OCI-LY1 (cell line): ENCODE measurements at regions not wholly inside any gene's neighbourhood (a gene's known extent, or its start where the extent isn't known, plus 50 kb on each side); places are given as distances from the start of the nearest gene placed in this dataset.

ENCODE experiments used
- H2AFZ ChIP-seq: fragments of 200-600 bp; sonication (generic), shearing (Covaris generic); 2 replicates; pipeline ENCODE4 v1.6.0; 2014; ENCODE audit warnings: antibody characterized with exemption, mild to moderate bottlenecking, low read length
- H3F3A ChIP-seq: fragments of 200-600 bp; sonication (generic), shearing (Covaris generic); 2 replicates; pipeline ENCODE4 v1.6.0; 2014; ENCODE audit warnings: mild to moderate bottlenecking, antibody characterized with exemption, low read length, moderate library complexity; ENCODE audit not compliant: insufficient read depth
- H3K27ac ChIP-seq: fragments of 200-600 bp; sonication (generic); 2 replicates; pipeline ENCODE4 v1.5.1; 2014; ENCODE audit warnings: low read length, mixed run types, mild to moderate bottlenecking, low read depth; ENCODE audit not compliant: poor library complexity, severe bottlenecking
- H3K27me3 ChIP-seq: fragments of 200-600 bp; sonication (generic); 2 replicates; pipeline ENCODE4 v1.6.0; 2014; ENCODE audit warnings: antibody characterized with exemption, mild to moderate bottlenecking, low read length, moderate library complexity; ENCODE audit not compliant: insufficient read depth
- H3K36me3 ChIP-seq: fragments of 200-600 bp; sonication (generic); 2 replicates; pipeline ENCODE4 v1.6.1; 2014; ENCODE audit warnings: mild to moderate bottlenecking, antibody characterized with exemption, low read length, moderate library complexity, mixed read lengths; ENCODE audit not compliant: insufficient read depth
- H3K4me1 ChIP-seq: fragments of 200-600 bp; sonication (generic); 2 replicates; pipeline ENCODE4 v1.5.1; 2014; ENCODE audit warnings: mild to moderate bottlenecking, low read length, moderate library complexity; ENCODE audit not compliant: insufficient read depth, severe bottlenecking
- H3K4me2 ChIP-seq: fragments of 200-600 bp; sonication (generic), shearing (Covaris generic); 2 replicates; pipeline ENCODE4 v1.6.1; 2014; ENCODE audit warnings: low read length
- H3K4me3 ChIP-seq: fragments of 200-600 bp; sonication (generic); 2 replicates; pipeline ENCODE4 v1.5.1; 2014; ENCODE audit warnings: low read length, low read depth, mild to moderate bottlenecking, mixed read lengths; ENCODE audit not compliant: poor library complexity, severe bottlenecking
- H3K79me2 ChIP-seq: fragments of 200-600 bp; shearing (Covaris generic); 2 replicates; pipeline ENCODE4 v1.6.1; 2016; ENCODE audit warnings: mixed run types, low read length, mixed read lengths; ENCODE audit not compliant: insufficient read depth
- H3K9ac ChIP-seq: fragments of 200-600 bp; sonication (generic), shearing (Covaris generic); 2 replicates; pipeline ENCODE4 v1.6.1; 2014; ENCODE audit warnings: mild to moderate bottlenecking, low read length, mixed read lengths
- H3K9me2 ChIP-seq: fragments of 200-600 bp; sonication (generic), shearing (Covaris generic); 2 replicates; pipeline ENCODE4 v1.6.1; 2014; ENCODE audit warnings: low read depth, mild to moderate bottlenecking, low read length, mixed read lengths
- H3K9me3 ChIP-seq: fragments of 200-600 bp; shearing (Covaris generic); 2 replicates; pipeline ENCODE4 v1.6.1; 2014; ENCODE audit warnings: low read length, mixed read lengths
- H4K20me1 ChIP-seq: fragments of 200-600 bp; sonication (generic), shearing (Covaris generic); 2 replicates; pipeline ENCODE4 v1.6.0; 2016; ENCODE audit warnings: mild to moderate bottlenecking, low read length; ENCODE audit not compliant: insufficient read depth
- EZH2 ChIP-seq: fragments of 200-600 bp; sonication (generic), shearing (Covaris generic); IDR thresholded peaks from 2 replicates; pipeline ENCODE4 v1.8.0; 2017; ENCODE audit warnings: borderline replicate concordance, mixed run types, mild to moderate bottlenecking, antibody characterized with exemption, low read length, moderate library complexity, mixed read lengths
- TF ChIP-seq, protein P1 (sequence below): fragments of 200-600 bp; sonication (generic), shearing (Covaris generic); IDR thresholded peaks from 2 replicates; pipeline ENCODE4 v1.5.1; 2017; ENCODE audit warnings: mild to moderate bottlenecking, antibody characterized with exemption, low read length, moderate library complexity, mixed read lengths

- H3K9me2 ChIP-seq = no peaks in the 10 kb centered on the region
- no peak for TF ChIP-seq EZH2
- TF ChIP-seq, protein P1, sequence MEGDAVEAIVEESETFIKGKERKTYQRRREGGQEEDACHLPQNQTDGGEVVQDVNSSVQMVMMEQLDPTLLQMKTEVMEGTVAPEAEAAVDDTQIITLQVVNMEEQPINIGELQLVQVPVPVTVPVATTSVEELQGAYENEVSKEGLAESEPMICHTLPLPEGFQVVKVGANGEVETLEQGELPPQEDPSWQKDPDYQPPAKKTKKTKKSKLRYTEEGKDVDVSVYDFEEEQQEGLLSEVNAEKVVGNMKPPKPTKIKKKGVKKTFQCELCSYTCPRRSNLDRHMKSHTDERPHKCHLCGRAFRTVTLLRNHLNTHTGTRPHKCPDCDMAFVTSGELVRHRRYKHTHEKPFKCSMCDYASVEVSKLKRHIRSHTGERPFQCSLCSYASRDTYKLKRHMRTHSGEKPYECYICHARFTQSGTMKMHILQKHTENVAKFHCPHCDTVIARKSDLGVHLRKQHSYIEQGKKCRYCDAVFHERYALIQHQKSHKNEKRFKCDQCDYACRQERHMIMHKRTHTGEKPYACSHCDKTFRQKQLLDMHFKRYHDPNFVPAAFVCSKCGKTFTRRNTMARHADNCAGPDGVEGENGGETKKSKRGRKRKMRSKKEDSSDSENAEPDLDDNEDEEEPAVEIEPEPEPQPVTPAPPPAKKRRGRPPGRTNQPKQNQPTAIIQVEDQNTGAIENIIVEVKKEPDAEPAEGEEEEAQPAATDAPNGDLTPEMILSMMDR = no peak
- no peaks in the 10 kb centered on the region for H3K9me3 ChIP-seq
- H3K4me1 ChIP-seq = peaks cover 63% of the 10 kb centered on the region
- H3K27ac ChIP-seq = peak overlapping the region; percentile 86
- no peaks in the 10 kb centered on the region for H3K36me3 ChIP-seq
- H3K9ac ChIP-seq = 0 out of 2 replicates have a peak overlapping the region, but pooled peaks have one; percentile 21
- H2AFZ ChIP-seq = no peak overlapping the region
- peaks cover 5% of the 10 kb centered on the region; the same call in 1 of the 2 replicates for H3F3A ChIP-seq
- peak overlapping the region; percentile 66 for H3K4me2 ChIP-seq
- H3K79me2 ChIP-seq = no peaks in the 10 kb centered on the region
- no peak overlapping the region for H3K4me3 ChIP-seq
- H3K27me3 ChIP-seq = no peaks in the 10 kb centered on the region
- H4K20me1 ChIP-seq = no peaks in the 10 kb centered on the region
Observed at GRCh38 chr14:62079038-62079437, 316.8 kb downstream of the SNAPC1 start.

DNA sequence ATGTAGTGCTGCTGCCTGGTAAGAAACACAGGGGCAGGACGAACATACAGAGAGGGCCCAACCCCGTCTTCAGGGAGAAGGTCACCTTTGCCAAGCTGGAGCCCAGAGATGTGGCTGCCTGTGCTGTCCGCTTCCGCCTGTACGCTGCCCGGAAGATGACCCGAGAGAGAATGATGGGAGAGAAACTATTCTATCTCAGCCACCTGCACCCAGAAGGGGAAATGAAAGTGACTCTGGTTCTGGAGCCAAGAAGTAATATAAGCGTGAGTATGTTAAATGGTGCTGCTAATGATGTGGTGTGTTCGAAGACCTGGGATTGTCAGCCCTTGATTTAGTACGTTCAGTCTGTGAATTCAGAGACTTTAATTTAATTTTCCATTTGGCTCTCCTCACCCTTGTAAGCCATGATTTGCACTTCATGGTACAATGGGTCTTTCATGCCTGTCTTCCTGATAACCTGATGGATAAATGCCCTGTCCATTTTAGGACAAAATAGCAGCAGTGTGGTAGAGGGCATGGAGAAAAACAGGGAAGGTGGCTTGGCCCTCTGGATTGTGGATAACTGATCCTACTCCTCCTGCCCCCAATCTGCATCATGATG, 318.9 kb downstream of the SNAPC1 start:
- Histone ChIP-seq H3K27me3 (no peaks in the 10 kb centered on the region), H3F3A (peaks cover 5% of the 10 kb centered on the region; the same call in 1 of the 2 replicates), H2AFZ (peak overlapping the region; percentile 35), H3K36me3 (no peaks in the 10 kb centered on the region), H3K79me2 (no peaks in the 10 kb centered on the region), H3K27ac (peak overlapping the region; percentile 86), H3K9ac (peak overlapping the region; percentile 53), H3K4me1 (peaks cover 63% of the 10 kb centered on the region), H3K9me3 (no peaks in the 10 kb centered on the region), H4K20me1 (no peaks in the 10 kb centered on the region), H3K4me2 (peak overlapping the region; percentile 66), H3K9me2 (no peaks in the 10 kb centered on the region), H3K4me3 (peak overlapping the region; percentile 49)
- TF ChIP-seq, protein P1 = no peak
- no peak for TF ChIP-seq EZH2

DNA sequence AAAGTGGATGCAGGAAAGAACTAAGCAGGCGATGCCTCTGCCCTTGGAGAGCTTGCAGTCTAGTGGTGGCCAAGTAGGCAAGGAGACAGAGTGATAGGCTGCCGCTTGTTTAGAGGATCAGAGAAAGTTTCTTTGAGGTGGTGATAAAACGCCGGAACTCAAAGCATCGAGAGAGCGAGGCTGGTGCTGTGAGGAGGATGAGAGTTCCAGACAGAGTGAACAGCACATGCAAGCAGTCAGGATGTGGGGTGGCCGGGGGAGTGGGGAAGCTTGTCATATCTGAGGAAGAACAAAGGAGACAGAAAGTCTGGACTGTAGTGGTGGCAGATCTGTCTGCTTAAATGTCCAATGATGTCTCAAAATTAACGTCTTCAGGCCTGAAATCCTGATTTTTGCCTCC, 319.7 kb downstream of the SNAPC1 start:
- Histone ChIP-seq H3K4me1 (peaks cover 59% of the 10 kb centered on the region), H3K9ac (no peak overlapping the region)

More for the DNA sequence above, 319.7 kb downstream of the SNAPC1 start:
- H3K4me3 ChIP-seq = no peak overlapping the region
- H3F3A ChIP-seq = peaks cover 5% of the 10 kb centered on the region; the same call in 1 of the 2 replicates
- H3K9me3 ChIP-seq = no peaks in the 10 kb centered on the region
- H3K79me2 ChIP-seq = no peaks in the 10 kb centered on the region
- no peaks in the 10 kb centered on the region for H3K27me3 ChIP-seq
- peak overlapping the region; percentile 86 for H3K27ac ChIP-seq
- H4K20me1 ChIP-seq = no peaks in the 10 kb centered on the region
- H3K36me3 ChIP-seq = no peaks in the 10 kb centered on the region
- H2AFZ ChIP-seq = no peak overlapping the region
- H3K9me2 ChIP-seq = no peaks in the 10 kb centered on the region
- peak overlapping the region; percentile 66; the same call in 1 of the 2 replicates for H3K4me2 ChIP-seq
- no peak for TF ChIP-seq EZH2
- TF ChIP-seq, protein P1 = no peak
